ENCODE measurements at regions not wholly inside any gene's neighbourhood (a gene's known extent, or its start where the extent isn't known, plus 50 kb on each side); places are given as distances from the start of the nearest gene placed in this dataset.

DNA sequence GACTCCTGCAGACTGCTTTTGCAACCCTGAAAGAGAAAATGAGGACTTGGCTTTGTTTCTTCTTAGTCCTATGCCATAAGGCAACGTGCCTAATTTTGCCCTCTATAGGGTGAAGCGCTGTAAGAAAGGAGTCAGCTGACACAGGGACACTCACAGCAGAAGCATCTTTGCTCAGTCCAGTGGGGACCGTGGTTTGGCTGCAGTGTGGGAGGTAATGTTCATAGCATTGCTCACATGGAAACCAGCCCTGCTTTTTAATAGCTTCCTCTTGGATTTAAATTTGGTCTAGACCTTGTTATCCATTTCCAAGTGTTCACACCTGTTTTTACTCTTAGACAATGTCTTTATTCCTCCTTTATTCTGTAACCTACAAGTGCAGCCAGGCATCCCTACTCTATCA is 1032.1 kb downstream of the NTRK3 start:
- DNase-seq, result no peak

DNA sequence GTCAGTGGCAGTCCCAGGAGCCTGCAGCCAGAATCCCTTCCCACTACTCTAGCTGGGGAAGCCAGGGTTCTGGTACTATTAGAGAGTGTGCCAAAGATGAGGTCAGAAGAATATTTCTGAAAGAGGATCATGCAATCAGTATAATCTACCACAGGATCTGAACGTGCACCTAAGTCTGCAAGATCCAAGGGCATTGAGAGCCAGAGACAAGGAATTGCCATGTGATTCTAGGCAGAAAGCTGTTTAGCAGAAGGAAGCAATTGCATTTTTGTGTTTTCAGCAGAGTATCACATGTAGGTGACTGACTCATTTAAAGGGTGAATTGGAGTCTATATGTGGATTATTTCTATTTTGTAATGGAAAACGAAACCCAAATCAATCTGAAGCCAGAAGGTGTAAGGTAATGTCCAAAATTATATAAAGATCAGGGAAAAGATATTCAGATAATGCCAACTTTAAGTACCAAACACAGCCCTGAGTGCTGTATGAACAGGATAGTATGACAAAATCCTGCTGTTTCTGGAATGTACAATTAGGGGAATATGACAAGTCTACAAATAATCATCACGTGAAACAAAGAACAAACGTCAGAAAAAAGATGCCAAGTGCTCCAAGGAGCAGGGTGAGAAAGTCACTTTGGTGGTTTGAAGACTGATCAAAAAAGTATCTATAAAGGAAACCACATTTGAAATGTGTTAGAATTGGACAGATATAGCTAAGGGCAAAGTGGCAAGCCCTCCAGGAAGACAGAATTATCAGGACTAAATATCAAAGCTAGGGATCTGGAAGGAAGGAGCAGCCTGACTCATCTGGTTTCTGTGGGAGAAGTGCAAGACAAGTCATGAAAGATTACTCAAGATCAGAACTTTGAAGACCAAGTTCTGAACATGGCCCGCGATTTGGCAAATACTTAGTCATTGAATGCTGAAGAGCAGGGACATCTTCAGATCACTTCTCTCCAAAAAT is 1036.6 kb downstream of the NTRK3 start:
- DNase-seq, result no peak

DNA sequence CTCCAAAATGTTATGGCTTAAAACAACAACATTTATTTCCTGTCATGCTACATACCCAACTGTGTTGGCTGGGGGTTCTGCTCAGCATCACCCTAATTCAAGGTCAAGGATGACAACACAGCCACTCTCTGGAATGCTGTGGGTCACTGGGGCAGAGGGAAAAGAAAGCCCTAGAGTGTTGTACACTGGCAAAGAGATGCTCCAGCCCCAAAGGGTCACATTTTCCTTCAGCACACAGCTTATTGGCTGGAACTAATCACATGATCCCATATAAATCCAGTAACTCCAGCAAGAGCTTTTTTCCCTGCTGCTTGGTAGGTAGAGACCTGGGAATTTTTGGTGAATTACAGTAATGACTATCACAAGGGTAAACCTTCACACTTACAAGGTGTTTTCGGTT is 1041.4 kb downstream of the NTRK3 start:
- no peak for DNase-seq

DNA sequence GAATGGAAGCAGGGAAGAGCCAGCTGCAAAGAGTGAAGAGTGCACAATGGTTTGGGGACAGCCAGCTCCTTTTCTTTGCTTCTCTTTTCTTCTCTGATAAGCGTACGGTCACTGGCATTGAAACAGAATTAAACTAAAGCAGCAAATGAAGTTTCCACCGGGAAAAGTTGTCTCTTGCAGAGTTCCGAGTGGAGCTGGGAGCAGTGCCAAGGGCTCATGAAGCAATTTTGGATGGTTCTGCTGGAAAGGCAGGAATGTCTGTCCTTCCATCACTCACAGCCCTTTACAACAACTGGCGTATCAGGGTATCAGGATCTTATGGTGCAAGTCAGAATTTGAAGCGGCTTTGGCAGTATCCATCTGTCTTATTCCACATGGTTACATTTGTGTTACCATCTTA is 1042.9 kb downstream of the NTRK3 start:
- DNase-seq, result no peak

DNA sequence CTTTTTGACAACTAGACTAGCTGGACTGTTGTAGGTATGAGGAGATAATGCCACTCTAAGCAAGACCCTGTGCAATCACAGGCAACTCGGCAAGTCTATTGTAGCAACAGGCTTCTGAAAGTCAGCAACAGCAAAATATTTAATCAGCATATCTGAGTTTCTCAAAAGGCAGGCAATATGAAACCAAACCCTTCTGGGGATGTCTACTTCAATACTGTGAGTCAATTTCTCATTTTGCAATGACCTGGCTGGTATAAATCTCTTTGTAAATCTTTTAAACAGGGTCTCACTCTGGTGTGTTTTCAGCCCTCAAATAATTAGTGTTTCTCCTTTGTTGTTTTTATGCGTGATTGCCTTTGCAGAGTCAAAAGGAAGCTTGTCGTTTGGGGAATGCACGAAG is 1044.5 kb downstream of the NTRK3 start:
- DNase-seq, result no peak

DNA sequence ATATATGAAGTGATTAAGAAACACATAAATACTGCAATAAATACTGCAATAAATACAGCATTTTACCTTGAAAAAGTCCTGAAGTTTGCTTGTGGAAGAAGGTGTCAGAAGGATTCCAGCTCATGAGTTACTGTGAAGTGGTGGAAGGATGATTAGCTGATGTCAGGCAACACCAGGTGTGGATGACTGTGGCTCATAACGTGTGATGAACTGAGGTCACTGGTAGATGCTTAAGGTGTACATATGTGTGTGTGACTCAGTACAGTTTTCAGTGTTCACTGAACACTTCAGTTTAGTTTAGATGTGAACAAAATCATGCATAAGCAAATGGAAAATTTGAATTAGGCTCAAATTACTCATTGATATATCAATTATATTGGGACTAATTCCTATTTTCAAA is 1045.0 kb downstream of the NTRK3 start:
- no peak for DNase-seq

DNA sequence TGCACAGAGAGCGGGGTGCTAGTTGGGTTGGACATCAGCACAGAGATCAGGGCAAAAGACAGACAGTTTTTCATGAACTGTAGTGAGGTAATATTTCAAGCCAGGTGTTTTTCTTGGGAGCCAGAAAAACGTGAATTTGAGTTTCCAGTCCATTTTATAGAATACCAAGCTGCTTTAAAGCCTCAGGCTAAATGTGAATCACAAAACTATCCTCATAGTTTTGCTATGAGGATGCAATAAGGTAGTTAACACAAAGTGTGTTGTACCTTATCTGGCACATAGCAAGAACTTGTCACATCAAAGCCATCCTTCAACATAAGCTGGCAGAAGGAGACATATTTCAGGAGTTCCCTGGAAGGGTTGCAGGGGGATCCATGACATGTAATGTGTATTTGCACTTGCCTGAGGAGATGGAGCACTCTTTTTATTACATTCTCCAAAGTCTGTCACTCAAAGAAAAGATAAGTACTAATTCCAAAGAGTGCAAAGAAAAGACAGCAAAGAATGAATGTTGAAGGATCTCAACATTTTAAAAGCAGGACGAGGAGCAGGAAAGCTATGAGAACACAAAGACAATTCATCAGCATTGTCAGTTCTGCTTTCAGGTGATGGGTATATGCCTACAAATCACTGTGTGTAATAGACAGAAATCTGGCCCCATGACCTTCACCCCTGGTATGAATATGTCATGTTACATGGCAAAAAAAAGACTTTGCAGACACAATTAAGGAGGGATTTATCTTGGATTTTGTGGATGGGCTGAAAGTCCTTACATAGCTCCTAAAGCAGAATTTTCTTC is 1046.4 kb downstream of the NTRK3 start:
- no peak for DNase-seq

DNA sequence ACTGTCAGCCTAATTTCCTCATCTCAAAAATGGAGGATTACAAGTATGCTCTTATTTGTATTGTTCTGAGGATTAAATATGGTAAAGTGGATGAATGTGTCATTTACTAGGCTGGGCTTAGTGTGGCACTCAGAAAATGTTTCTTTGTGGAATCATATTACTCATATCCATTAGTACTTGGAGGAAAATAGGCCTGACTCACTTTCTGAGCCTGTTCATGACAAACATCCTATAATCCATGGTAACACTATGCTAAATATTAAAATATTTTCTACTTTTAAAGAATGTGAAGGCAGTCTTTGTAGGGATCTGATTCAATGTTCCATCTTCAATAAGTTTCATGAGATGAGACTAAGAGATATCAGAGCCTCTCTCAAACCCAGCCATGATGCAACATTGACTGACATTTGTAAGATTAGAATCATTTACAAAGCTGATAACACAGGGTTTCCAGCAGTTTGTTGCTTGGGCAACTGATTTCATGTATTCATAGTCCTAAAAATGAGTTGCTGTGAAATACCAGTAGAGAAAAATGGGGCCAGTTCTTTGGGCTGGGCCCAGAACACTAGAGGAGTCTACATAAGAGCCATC is 1048.5 kb downstream of the NTRK3 start:
- no peak for DNase-seq

DNA sequence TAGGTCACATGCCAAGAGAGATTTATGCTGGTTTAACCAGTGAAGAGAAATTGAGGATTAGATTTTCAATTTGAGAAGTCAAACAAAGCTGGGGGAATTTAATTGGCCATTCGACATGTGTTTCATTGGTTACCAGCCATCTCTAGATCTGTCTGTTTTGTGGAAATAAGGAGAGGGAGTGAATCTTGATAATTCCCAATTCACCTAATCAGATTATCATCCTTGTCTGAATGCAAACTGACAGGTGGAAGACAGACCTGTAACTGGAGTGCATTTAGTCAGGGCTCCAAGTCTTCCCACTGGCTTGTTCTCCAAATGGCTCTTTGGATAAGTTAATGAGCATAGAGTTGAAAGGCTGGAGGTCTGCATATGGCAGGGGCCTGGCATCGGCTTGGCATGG is 1049.3 kb downstream of the NTRK3 start:
- DNase-seq, result no peak

DNA sequence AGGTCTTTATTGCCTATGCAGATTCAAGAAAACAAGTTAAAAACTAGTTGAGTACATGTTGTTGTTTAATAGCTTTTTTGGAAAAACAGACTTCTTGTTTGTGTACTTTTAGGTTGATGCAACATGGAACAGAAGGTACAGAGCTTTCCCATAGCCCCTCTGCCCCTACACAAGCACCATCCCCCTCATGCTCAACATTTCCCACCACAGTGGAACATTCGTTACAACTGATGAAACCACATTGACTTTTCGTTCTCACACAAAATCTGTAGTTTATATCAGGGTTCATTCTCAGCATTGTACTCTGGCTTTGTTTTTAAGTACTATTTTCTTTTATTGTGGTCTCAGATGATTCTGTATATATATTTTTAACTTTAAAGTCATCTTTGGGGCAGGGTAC is 1054.6 kb downstream of the NTRK3 start:
- no peak for DNase-seq

DNA sequence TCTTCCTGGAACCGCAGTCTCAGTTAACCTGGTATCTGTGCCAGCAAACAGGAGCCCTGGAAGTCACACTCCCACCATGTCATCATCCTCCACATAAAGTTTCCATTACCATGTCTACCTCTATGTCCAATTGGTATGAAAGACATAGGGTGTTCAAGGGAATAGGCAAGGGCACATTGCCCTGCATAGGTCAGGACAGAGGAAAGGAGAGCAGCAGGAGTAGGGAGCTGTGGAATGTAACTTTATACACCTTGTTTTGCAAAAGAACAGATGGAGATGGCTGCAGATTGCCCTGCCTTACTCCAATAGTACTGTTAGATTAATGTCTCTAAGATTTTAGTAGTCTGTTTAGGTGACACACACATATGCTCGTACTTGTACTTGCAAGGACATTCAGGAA is 1056.4 kb downstream of the NTRK3 start:
- no peak for DNase-seq

DNA sequence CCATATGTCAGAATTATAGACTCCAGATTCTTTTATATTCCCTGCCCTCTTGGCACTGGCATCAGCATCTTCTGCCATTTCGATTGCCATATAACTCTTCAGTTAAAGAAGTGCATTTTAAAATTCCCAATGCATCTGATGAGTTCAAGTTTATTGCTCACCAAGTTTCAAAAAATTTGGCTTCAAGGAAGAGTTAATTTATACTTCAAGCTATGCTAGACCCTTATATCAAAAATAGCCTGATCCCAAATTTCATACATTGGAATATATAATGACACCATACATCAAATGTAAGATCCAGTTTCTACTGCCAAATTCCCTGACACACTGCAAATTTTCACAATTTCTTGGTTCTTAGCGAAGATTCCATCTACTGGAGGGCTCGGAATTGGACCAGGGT is 1058.6 kb downstream of the NTRK3 start:
- DNase-seq, result no peak

DNA sequence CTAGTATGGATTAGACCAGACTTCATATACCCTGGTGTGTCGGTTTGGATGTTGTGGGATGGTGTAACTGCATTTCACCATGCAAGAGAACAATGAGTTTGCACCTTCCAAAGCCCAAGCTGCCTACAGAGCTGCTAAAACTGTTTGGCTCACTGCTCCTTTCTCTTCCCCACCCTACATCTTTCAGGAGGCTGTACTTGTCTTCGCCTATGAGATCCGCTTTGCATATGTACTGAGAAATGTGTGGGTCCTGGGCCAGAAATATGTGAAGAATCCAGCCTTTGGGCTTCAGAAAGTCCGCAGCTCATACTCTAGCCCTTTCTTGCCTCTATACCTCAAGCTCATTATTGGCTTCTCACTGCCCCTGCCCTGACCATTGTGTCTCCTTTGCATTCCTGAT is 1060.0 kb downstream of the NTRK3 start:
- DNase-seq, result no peak

DNA sequence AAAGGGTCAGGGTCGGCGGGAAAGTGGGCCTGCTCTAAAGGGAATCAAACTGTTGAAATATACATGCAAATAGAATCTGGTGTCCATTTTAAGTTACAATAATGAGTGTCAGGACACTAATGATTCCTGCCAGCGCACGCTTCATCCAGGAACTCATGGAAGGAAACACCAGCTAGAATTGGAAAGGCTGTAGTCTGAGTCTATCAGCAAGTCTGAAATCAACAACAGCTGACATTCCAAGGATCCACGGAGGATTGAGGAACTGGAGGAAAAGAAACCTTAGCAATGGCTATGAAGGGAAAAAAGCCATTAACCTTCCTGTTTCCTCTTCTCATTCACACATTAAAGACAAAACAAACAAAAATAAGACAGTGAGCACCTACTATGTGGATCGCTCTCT is 1063.1 kb downstream of the NTRK3 start:
- DNase-seq, result no peak

DNA sequence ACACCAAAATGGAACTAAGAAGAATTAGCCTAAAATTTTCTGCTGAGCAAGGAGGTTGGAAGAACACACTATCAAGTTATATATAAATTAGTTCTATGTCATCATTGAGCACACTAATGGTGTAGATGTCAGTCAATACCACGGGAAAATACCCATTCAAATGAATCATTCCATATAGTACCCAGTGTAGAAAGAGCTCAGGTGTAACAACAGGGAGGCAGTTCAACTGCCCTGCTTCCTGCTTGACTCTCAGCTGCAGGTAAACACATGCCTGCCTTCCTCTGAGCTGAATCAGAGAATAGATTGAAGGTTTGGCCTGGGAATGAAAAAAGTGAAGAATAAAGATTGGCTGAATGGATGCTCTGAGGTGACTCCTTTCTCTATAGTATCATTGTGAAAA is 1088.0 kb downstream of the AGBL1 start:
- DNase-seq, result no peak

DNA sequence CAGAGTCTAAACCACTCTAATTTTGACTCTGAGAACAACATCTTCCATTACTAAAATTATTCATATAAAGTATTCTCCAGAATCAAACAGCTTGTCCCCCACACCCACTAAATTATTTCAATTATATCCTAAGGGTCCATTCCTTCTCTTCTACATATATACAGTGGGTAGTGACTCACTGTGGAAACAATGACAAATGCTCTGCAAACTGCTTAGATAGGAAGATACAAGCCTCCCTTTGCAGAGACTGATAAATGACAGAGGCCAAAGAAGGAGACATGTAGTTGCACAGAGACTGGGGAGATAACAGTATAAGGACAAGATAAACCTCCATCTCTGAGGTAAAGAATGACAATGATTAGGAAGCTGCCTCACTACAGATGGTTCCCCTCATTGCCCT is 1087.4 kb downstream of the AGBL1 start:
- no peak for DNase-seq

DNA sequence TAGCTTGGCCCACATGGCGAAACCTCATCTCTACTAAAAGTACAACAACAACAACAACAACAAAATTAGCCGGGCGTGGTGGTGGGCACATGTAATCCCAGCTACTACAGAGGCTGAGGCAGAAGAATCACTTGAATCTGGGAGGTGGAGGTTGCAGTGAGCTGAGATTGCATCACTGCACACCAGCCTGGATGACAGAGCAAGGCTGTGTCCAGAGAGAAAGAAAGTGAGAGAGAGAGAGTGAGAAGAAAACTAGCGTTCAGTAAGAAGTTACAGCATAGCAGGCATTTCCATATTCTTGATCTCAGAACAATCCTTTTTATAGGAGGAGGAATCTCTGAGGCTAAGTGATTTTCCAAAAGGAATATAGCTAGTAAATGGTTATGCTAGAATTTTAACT is 1076.1 kb downstream of the AGBL1 start:
- DNase-seq, result no peak

DNA sequence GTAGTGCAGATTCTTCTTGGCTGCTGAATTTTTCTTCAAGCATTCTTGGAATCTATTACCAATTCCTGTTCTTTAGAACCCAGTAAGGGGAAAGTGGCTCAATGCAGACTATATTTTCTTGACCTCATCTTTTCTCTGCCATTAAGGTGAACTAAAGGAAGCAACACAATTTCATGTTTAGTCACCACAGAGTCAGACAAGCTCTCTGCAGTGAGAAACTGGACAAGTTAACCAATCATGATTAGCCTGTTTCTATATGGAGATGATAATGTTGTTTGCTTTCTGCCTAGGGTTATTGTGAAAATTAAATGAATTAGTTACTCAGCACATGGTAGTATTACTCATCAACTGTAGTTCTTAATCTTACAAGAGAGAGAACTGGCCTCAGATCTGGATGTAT is 1075.1 kb downstream of the AGBL1 start:
- no peak for DNase-seq

DNA sequence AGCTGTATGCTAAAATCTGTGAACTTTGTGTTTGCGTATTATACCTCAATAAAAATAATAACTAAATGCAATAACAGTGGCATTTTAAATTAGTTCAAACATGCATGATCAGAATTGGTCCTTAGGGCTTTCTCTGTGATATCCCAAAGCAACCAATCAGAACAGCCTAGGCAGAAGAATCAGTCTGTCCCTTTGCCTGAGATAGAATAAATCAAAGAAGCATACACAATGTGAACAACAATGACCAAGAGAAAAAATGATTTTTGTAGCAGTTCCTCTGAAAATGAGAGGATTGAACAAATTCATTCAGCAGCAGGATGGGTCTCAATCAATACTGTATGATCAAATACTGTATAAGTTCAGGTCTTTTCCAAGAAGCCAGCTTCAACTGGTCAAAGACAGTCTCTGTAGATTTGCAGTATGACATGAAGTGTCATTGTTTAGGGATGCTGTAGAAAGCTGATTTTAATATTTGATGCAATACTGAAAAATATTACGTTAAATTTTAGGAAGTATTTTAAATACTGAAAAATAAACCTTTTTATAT is 1071.6 kb downstream of the AGBL1 start:
- DNase-seq, result no peak

DNA sequence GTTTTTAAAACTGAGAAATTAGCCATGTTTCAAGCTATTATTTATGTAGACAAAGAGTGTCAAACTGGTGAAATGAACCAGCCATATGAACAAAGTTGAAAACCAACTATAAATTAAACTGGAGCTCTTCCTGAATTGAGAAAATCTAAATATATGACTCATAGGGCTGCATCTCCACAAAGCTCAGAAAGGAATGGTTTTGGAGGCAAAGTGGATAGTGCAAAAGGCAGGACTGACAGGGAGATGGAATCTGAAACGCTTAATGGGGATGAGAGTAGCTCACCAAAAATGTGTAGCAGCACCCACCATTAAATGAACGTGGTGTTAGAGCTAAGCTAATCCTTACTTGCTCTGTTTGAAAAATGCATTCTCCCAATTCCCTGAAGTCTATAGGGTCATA is 1066.0 kb downstream of the AGBL1 start:
- no peak for DNase-seq

DNA sequence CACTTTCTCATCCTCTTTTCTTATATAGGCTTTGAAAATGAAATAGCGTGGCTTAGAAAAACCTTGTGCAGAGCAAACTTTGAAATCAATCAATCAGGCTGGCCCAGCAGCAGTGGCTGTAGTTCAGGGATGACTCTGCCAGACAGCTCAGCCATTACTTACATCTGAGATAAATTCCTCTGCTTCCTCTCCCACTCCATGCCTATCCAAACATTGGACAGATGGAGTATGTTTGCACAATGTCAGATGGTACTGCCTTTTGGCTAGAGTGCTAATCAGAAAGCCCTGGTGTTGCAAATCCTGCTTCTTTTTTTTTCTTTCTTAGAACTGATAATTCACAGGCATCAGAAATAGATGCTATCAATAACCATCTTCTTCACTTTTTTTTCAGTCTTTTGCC is 1065.1 kb downstream of the AGBL1 start:
- no peak for DNase-seq

DNA sequence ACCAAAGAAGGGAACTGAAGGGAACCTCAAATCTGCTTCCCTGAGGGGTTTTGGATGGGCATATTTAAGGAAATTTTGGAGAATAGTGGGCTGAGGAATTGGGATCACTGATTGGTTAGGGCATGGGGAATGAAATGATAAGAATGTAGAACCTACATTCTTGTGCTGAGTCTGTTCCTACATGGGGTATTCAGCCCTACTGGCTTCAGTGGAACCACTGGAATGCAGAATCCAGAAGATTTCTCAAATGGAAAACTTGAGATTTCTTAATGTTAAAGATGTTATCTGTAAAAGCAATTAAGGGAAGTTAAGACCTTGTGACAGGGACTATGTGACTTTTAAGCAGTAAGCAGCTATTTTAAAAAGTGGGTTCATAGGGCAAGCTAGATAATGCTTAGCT is 1062.4 kb downstream of the AGBL1 start:
- DNase-seq, result no peak

DNA sequence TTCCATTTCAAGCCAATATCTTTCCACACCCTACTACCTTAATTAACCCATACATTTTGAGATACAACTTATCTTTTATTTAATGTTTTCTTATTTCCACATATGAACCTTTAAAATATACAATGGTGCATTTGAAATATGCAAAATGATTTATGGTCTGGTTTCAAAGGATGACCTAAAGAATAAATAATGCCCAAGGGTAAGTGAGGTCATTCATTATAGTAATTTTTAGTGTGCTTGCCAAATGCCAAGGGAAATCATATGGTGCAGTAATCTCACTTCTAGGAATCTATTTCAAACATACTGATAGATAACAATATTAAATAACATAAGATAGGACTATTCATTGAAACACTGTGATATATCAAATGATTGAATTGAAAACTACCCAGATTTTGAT is 1055.4 kb downstream of the AGBL1 start:
- no peak for DNase-seq

DNA sequence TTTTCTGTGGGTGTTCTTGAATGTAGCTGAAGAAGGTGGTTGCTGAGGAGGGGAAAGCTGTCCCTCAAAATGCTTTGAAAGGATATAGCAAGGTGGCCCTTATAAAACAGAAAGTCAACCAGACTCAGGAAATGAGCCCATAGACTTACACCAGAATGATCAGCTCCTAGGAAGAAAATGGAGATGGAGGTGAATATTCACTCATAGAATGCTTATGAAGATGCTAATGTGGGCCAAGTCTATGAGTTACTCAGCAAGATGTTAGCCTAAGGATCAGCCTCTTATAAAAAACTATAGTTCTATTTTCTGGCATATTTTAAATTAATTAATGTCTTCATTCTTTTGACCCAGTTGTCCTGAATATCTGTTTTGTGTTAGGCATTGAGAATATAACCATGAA is 1054.0 kb downstream of the AGBL1 start:
- DNase-seq, result no peak

All from GF-D8 (cell line).